GM08714 (cell line): ENCODE measurements at regions not wholly inside any gene's neighbourhood (a gene's known extent, or its start where the extent isn't known, plus 50 kb on each side); places are given as distances from the start of the nearest gene placed in this dataset.
"Not testable (repeated sequence)": the region's sequence is repeated elsewhere in the genome, so short reads cannot be mapped to it uniquely, and the experiment has no call there.

Experiments used
- H3K4me3 ChIP-seq: fragments of 200-500 bp; sonication (Bioruptor generic); 2 replicates; pipeline ENCODE4 v1.5.1; 2014; ENCODE audit warnings: mild to moderate bottlenecking, low read length, inconsistent platforms
- ZNF274 ChIP-seq: IDR thresholded peaks from 2 replicates; pipeline ENCODE4 v1.6.1; 2012; ENCODE audit warnings: mild to moderate bottlenecking, low read depth, low read length

DNA sequence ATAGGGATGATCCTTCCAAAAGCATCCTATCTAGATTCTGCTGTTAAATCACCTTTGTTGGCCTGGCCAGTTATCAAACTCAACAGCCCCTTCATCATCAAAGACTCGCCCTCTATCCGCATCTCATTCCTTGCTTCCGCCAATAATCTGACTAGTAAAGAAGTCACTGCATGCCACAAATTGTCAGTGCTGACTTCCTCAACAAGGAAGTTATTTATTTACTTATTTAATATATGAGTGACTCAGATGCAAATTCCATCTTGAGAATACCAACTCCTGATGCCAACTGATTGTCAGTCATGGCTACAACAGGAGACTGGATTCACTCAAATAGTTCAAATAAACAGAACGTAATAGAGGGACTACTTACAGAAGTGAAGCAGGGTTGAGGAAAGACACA is 283.8 kb downstream of the TRIML1 start:
- TF ChIP-seq ZNF274, result no peak
- no peak overlapping the region for H3K4me3 ChIP-seq

DNA sequence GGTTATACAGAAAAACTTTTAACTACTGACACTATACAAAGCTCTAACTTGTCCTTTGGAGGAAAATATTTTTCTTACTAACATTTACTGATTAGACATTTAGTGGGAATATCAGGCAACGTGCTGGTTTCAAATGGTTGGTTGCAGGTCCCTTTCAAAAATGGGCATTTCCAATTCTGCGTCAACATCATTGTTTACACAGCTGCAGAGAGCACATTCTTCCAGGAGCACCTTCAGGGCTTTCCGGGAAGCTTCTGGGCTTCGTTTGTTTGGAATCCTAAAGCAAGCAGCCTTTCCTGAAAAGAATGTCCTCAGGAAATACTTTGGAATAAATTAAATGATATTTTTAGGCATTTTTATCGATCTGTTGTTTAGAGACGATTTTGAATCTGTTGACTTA is 289.7 kb downstream of the TRIML1 start:
- TF ChIP-seq ZNF274, result no peak
- H3K4me3 ChIP-seq, result no peak overlapping the region

DNA sequence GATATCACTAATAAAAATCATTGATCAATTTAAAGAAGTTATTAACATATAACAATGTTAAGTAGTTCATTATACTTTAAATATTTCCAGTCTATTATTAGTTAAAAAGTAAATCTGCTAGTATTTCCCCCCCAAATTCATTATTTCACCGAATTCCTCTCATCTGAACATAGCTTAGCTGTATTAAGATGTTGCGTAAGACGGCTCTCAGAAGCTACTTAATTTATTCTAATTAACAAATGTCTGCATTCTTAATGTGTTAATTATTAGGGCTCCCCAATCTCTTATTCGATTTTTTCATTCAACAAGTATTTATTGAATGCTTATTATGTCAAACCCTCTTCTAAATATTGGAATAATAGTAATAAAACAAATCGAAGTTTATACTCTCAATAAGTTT is 290.7 kb downstream of the TRIML1 start:
- no peak overlapping the region for H3K4me3 ChIP-seq
- TF ChIP-seq ZNF274, result no peak

DNA sequence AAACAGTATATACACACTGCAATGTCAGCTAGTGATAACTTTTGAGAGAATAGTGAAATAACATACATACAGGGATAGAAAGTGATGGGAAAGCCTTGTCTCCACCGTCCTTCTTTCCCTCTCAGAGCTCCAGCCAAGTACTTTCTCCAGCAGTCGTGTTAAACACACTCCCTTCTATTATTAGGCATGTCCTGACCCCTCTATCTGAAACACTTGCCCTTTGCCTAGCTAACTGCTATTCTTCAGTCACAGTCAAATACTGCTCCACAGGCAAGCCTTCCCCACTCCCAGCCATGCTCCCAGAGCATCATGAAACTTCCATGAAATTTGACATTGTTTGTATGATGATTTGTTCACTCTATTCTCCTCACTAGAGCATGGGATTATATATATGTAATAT is 291.1 kb downstream of the TRIML1 start:
- TF ChIP-seq ZNF274, result no peak
- H3K4me3 ChIP-seq, result no peak overlapping the region

DNA sequence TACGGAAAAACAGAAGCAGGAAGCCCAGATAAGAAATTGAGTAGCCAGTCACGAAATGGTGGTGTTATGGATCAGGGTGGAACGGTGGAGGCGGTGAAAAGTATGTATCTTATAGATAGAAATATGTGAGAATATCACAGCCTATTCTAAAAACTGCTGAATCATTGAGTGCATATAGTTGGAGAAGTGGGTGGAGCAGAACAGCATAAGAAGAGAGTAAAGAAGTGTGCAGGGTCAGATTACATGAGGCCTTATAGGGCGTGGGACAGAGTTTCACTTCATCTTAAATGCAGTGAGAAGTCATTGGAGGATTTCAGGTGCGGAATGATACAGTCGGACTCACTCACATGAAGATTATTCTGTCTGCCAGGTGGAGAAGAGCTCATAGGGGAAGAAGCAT is 293.1 kb downstream of the TRIML1 start:
- H3K4me3 ChIP-seq, result no peak overlapping the region
- TF ChIP-seq ZNF274, result no peak

DNA sequence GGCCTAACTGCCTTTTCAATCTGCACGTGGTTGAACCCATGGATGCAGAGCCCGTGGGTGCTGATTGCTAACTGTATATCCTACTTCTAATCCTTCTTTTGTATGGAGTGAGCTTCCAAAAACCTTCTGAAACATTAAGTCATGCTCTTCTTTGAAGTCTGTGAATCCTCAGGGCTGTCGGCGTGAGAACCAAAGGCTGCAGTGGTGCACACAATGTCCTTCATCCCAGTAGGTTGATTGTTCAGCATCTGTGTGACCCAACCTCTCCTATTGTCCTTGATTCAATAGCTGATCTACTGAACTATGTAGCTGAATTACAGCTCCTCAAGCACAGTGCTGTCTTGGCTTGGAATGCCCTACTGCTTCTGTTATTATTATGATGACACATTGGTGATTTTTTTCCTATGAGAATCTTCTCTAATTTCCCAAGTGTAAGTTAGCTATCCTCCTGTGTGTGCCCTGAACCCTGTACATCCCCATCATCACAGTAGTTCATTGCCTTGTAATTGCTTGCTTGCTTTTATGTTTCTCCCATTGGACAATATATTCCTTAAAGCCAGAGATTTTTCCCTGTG is 294.6 kb downstream of the TRIML1 start:
- no peak overlapping the region for H3K4me3 ChIP-seq
- TF ChIP-seq ZNF274, result no peak

DNA sequence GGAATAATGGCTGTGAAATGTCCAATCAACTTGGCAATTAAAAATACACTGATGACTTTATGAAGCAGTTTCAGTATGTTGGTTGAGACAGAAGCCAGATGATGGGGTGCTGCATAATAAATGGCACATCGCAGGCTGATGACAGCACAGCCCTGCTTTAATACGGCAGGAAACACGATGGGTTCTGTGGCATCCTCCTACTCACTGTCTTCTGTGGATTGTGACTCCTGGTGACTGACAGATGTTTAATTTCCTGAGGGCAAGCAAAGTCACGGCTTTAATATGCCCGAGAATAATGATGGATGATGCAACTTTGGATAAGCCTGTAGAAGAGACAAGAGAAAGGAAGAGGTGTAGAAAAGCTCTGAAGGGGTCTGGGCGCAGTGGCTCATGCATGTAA is 295.4 kb downstream of the TRIML1 start:
- no peak for TF ChIP-seq ZNF274
- no peak overlapping the region for H3K4me3 ChIP-seq

DNA sequence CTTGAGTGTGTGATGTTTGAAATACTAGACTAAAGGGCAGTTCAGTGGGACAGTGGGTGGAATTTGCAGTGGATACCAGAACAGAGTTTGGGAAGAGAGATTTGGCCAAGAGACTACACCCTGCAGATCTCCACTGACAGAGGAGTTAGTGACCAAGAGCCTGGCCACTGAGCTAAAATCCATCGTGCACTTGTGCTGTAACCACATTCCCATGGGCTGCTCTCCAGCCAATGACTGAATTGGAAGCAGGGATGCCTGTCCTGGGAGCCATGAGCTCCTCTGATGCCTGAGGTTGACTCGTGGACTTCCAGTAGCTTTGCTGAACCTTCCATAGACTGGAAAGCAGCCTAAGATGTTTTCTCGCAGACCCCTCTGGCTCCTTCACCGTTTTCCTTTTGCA is 296.1 kb downstream of the TRIML1 start:
- no peak overlapping the region for H3K4me3 ChIP-seq
- no peak for TF ChIP-seq ZNF274

DNA sequence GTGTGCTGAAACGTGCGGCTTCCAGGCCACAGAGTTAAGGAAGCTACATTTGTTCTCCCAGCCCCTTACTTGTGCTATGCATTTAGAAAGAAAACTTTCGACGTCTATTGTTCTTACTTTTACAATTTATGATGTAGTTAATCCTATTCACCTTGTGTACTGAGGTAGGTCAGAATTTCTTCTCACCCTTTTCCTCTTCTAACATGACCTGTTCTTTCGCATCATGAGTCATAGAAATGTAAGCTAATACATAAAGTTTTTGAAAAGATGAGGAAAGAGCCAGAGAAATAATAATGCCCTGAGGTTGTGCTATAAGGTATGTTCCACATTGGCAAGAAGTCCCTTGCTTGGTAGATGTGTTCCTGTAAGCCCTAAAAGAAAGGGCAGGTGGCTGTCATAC is 298.3 kb downstream of the TRIML1 start:
- no peak for TF ChIP-seq ZNF274
- no peak overlapping the region for H3K4me3 ChIP-seq

DNA sequence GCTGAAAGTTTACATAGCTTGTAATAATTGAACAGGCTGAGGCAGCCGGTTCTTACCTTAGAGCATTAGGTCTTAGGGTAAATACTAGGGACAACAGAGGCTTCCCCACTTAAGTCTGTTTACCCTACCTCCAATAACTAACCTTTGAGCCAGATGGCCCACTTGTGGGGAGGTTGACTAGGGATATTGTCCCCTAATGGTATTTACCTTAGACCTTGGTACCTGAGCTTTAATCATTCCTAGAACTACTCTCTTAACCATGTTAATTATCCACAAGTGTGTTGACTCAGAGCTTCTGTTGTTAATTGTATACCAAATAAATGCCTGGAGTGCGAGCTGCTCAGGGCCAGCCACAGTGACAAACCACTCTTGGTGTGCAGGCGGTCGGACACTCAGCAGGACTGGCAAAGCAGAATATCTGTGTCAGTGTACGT is 299.2 kb downstream of the TRIML1 start:
- not testable (repeated sequence) for H3K4me3 ChIP-seq

DNA sequence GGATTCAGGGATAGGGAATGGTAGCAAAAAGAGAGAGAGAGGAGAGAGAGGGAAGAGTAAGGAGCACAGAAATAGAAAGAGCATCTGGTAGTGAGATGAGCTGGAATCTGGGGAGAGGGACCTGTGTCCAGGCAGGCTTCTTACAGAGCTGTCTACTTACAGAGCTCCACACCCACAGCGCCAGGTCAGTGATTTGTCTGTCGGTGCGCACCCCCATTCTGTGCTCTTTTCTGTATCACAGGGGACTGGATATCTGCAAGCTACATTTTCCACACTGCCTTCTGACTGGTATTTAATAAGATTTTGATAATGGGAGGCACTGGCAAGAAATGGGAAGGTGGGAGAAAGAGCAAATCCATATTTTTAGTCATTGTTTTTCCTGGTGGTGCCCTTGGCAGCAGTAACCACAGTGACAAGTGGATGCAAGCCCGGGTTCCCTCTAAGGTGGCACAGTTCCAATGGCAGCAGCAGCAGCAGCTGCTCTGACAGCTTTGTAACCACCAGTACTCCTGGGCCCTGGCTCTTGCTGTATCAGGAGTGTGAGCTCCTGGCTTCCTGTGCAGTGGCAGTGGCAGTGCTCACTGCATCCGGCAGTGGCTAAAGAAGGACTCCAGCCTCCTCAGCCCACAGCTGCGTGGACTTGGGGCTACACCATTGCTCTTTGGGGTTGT is 300.5 kb downstream of the TRIML1 start:
- no peak overlapping the region for H3K4me3 ChIP-seq
- TF ChIP-seq ZNF274, result no peak

DNA sequence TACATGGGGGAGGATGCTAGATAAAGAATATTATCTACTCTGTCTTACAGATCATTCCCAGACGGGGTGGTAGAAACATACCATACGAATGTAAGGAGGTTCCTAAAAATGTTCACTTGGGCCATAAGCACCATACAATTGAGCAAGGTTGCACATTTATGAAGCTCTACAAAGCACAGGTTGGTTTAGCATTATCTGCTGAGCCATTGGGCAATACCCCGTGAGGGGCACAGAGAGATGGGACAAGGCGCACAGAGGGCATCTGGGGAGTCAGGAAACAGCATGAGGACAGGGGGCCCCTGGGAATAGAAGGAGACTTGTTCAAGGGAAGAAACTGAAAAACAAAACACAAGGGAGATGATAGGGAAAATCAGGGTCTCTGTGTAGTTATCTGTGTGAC is 305.3 kb downstream of the TRIML1 start:
- no peak overlapping the region for H3K4me3 ChIP-seq
- no peak for TF ChIP-seq ZNF274

DNA sequence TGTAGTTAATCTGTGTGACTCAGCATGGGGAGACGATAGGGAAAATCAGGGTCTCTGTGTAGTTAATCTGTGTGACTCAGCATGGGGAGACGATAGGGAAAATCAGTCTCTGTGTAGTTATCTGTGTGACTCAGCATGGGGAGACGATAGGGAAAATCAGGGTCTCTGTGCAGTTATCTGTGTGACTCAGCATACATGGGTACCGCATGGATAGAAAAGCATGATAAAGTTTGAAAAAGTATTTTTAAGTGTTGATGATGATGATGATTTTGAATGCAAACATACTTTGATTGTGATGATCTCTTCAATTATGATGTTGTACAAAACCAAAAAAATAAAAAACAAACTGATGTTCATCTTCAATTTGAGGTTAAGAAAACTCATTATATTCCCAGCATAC is 309.8 kb downstream of the TRIML1 start:
- not testable (repeated sequence) for H3K4me3 ChIP-seq

DNA sequence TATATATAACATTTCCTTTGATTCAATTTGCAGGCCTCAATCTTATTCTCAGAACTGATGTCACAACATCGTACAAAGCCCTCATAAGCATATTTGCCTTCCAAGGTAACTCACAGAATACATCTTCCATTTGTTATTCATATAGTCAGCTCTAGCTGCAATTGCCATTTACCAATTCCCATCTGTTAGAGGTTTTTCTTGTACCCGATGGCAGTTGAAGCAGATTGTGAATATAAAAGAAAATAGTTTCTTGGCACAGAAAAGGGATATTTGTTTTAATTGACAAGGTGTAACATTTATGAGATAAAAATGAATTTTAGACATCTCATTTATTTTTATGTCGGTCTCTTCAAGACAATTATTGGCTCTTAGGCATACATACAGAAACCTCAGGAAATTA is 311.3 kb downstream of the TRIML1 start:
- H3K4me3 ChIP-seq, result no peak overlapping the region
- no peak for TF ChIP-seq ZNF274

DNA sequence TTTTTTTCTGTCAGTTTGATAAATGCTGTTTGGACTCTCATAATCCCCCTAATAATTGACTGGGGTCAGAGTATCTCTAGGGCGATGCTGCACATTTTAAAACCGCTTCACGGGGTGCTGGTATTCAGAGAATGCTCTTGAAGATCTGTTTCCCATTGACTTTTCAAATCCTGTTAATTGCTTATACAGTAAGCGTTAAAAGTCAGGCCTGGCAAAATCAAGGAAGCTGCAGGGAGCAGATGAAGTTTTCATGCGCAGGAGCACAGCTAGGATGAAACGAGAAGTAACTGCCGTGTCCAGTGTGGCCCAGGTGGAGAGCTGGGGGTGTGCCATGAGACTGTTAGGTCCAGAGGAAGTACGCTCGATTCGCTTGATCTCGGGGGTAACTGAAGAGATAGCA is 312.9 kb downstream of the TRIML1 start:
- no peak overlapping the region for H3K4me3 ChIP-seq
- no peak for TF ChIP-seq ZNF274

DNA sequence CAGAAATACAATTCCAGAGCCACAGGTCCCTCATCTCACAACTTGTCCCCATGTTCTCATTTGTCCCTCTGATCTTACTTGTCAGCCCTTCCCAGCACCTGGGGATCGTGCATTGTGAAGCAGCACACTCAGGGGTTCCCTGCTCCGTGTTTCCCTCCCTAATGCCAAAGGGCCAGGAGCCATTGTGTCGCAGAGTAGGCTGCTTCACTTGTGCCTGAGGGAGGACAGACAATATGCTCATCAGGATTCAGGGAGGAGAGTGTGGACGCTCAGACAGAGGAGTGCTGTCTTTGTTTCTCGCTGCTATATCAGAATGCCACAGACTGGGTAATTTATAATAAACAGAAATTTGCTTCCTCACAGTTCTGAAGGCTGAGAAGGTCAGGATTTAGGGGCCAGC is 315.3 kb downstream of the TRIML1 start:
- H3K4me3 ChIP-seq, result no peak overlapping the region
- no peak for TF ChIP-seq ZNF274
